A549 (cell line): ENCODE measurements at regions not wholly inside any gene's neighbourhood (a gene's known extent, or its start where the extent isn't known, plus 50 kb on each side); places are given as distances from the start of the nearest gene placed in this dataset.

Experiments
- ATAC-seq, 2 experiments: fragments of 200-7000 bp in 1 of 2; fragments of >200 bp in 1 of 2; cut with Nextera tagmentation in 1 of 2; cut with Tn5 transposase in 1 of 2; 3 replicates each; pipeline versions ENCODE4 v1.8.0 to v1.9.1; 2018 to 2020; ENCODE audit warnings: mild to moderate bottlenecking in 1 of 2, moderate library complexity in 1 of 2
- CTCF ChIA-PET: fragments of 300-600 bp; sonication (Branson Sonifier 250); formaldehyde crosslinking; extraction: SDS; loops from one replicate; lab custom pipeline; 2021; ENCODE audit warnings: antibody characterized with exemption, inconsistent platforms; lab: Yijun Ruan, JAX
- POLR2A ChIA-PET: fragments of 350-600 bp; formaldehyde crosslinking; extraction: SDS; loops from one replicate; lab custom pipeline; 2021; ENCODE audit warnings: antibody characterized with exemption, inconsistent platforms; lab: Yijun Ruan, JAX
- DNase-seq, 2 experiments: peaks; one replicate each; pipeline versions ENCODE4 v3.0.0 to v3.0.0-alpha.2; 2011 to 2016; ENCODE audit warnings: low read depth in 1 of 2, low spot score in 1 of 2
- FAIRE-seq: peaks from 2 replicates; lab custom pipeline; 2011; peaks lifted over from hg19 to GRCh38; lab: Jason Lieb, UNC
- H3K27ac ChIP-seq, 2 experiments: fragments of >200 bp; sonication (Bioruptor Twin); formaldehyde crosslinking; 3 replicates each; pipeline ENCODE4 v1.5.1; 2016 to 2017
- H3K4me1 ChIP-seq: fragments of >200 bp; sonication (Bioruptor Twin); formaldehyde crosslinking; 3 replicates; pipeline ENCODE4 v1.6.1; 2016
- H3K4me2 ChIP-seq: fragments of >200 bp; sonication (Bioruptor Twin); formaldehyde crosslinking; 3 replicates; pipeline ENCODE4 v1.6.1; 2016
- H3K4me3 ChIP-seq: fragments of >200 bp; sonication (Bioruptor Twin); formaldehyde crosslinking; 3 replicates; pipeline ENCODE4 v1.5.1; 2016
- H3K9me3 ChIP-seq: fragments of >200 bp; sonication (Bioruptor Twin); formaldehyde crosslinking; 3 replicates; pipeline ENCODE4 v1.6.1; 2016
- CBX2 ChIP-seq: fragments of 200-600 bp; sonication (generic); IDR thresholded peaks from 2 replicates; pipeline ENCODE4 v1.6.1; 2016; ENCODE audit warnings: low read depth, mild to moderate bottlenecking, borderline replicate concordance
- CEBPB ChIP-seq, 2 experiments: fragments of >200 bp in 1 of 2; sonication (Bioruptor Twin) in 1 of 2; formaldehyde crosslinking in 1 of 2; IDR thresholded peaks; 2 replicates each; pipeline ENCODE4 v1.6.1; 2012 to 2016
- JUN ChIP-seq, 2 experiments: fragments of >200 bp; sonication (Bioruptor Twin); formaldehyde crosslinking; IDR thresholded peaks; 2 replicates in 1 of 2; 3 replicates in 1 of 2; pipeline ENCODE4 v1.6.1; 2016 to 2017
- KDM5A ChIP-seq: fragments of 200-600 bp; sonication (generic); IDR thresholded peaks from 2 replicates; pipeline ENCODE4 v1.6.1; 2016; ENCODE audit warnings: antibody characterized with exemption, mild to moderate bottlenecking
- MAFK ChIP-seq: fragments of 450-650 bp; IDR thresholded peaks from 2 replicates; pipeline ENCODE4 v1.6.1; 2014; ENCODE audit not compliant: partially characterized antibody
- PHF8 ChIP-seq: fragments of 200-600 bp; sonication (generic); IDR thresholded peaks from 2 replicates; pipeline ENCODE4 v1.6.1; 2016; ENCODE audit warnings: low read depth, mild to moderate bottlenecking, antibody characterized with exemption, moderate library complexity, borderline replicate concordance
- POLR2A ChIP-seq: IDR thresholded peaks from 2 replicates; pipeline ENCODE4 v1.6.1; 2012; ENCODE audit warnings: mild to moderate bottlenecking, low read length
- RFX5 ChIP-seq: fragments of 450-650 bp; IDR thresholded peaks from 2 replicates; pipeline ENCODE4 v1.7.1; 2014; ENCODE audit warnings: antibody characterized with exemption, mild to moderate bottlenecking, moderate library complexity
- ZC3H11A ChIP-seq: fragments of 450-650 bp; IDR thresholded peaks from 2 replicates; pipeline ENCODE4 v1.6.1; 2014; ENCODE audit warnings: antibody characterized with exemption, mild to moderate bottlenecking
- ZFP36 ChIP-seq: fragments of 450-650 bp; IDR thresholded peaks from 2 replicates; pipeline ENCODE4 v1.6.1; 2014; ENCODE audit warnings: borderline replicate concordance; ENCODE audit not compliant: partially characterized antibody
- ZNF302 ChIP-seq: fragments of 250-450 bp; sonication (Bioruptor Pico); IDR thresholded peaks from 2 replicates; pipeline ENCODE4 v1.9.0; 2021; ENCODE audit warnings: inconsistent platforms, mild to moderate bottlenecking, moderate library complexity
- ZSCAN20 ChIP-seq: fragments of 250-450 bp; sonication (Bioruptor Pico); IDR thresholded peaks from 2 replicates; pipeline ENCODE4 v1.8.0; 2022; ENCODE audit warnings: mild to moderate bottlenecking, moderate library complexity
- WGBS: methylation state at CpG from one replicate; pipeline ENCODE4 v1.1.6; 2017; ENCODE audit errors: missing lambda C conversion rate; 5-methylcytosine and 5-hydroxymethylcytosine counted together
- TF ChIP-seq, protein P1 (sequence below): fragments of 200-600 bp; sonication (generic); IDR thresholded peaks from 2 replicates; pipeline ENCODE4 v1.6.1; 2016; ENCODE audit warnings: antibody characterized with exemption, mild to moderate bottlenecking, moderate library complexity
- TF ChIP-seq, protein P2 (sequence below): IDR thresholded peaks from 2 replicates; pipeline ENCODE4 v1.6.1; 2012
- TF ChIP-seq, protein P3 (sequence below): fragments of 250-450 bp; sonication (Bioruptor Pico); IDR thresholded peaks from 2 replicates; pipeline ENCODE4 v1.5.0; 2021; ENCODE audit warnings: mild to moderate bottlenecking, moderate library complexity, borderline replicate concordance

DNA sequence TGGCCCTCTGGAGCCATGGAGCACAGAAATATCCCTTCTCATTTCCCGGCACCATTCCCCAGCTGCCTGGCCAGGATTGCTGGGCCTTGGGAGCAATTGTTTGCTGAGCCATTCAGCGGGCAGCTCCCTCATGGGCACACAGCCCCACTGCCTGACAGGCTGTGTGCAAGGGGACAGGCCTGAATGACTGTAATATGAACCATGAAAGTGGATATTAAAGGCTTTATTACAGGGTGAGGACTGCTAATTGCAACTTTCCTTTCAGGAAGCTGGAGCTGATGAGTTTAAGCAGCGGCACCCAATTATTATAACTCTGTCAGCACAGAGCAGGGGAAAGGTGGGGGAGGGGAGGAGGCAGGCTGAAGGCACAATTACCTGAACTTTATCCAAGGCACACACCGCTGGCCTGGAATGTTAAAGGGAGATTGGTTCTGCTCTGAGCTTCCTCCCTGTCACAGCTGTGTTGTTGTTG is 159.8 kb upstream of the SDK2 start:
- peaks cover 23% of the 10 kb centered on the region for H3K9me3 ChIP-seq
- WGBS, result 83% methylated on average over 4 of the region's 4 CpGs
- H3K4me3 ChIP-seq, result no peak overlapping the region
- no peak for TF ChIP-seq ZNF302
- DNase-seq (no peak), FAIRE-seq (no peak), ATAC-seq (no peak)
- POLR2A ChIA-PET, result no interaction called here
- no peak overlapping the region for H3K4me2 ChIP-seq
- H3K4me1 ChIP-seq, result peaks cover 37% of the 10 kb centered on the region
- CTCF ChIA-PET, result interaction anchor here (1.0 kb wide), 1 partner anchor 50 kb away, joined by 3 read pairs; no protein-coding TSS in a partner anchor
- H3K27ac ChIP-seq, result peak overlapping the region; percentile 12 to 90; a peak in 4 of 6 replicates

DNA sequence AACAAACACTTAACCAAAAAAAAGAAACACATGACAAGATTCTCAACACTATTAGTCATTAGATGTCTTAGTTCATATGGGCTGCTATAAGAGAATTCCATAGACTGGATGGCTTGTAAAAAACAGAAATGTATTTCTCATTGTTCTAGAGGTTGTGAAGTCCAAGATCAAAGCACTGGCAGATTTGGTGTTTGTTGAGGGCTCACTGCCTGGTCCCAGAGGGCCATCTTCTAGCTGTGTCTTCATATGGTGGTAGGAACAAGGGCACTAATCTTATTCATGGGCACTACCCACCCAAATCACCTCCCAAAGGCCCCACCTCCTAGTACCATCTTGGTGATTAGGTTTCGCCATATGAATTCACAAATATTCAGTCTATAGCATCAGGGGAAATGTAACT is 162.5 kb upstream of the SDK2 start:
- peaks cover 23% of the 10 kb centered on the region for H3K9me3 ChIP-seq
- peaks cover 9% of the 10 kb centered on the region for H3K4me1 ChIP-seq
- H3K4me2 ChIP-seq, result no peak overlapping the region
- no peak overlapping the region for H3K4me3 ChIP-seq
- WGBS, result 91% methylated on average over 1 of the region's 1 CpG
- ATAC-seq, result no peak
- TF ChIP-seq ZC3H11A, result no peak
- TF ChIP-seq RFX5, result no peak
- no peak for TF ChIP-seq ZNF302
- TF ChIP-seq POLR2A, result no peak
- no peak for TF ChIP-seq CBX2
- TF ChIP-seq CEBPB (IDR thresholded peaks at IDR 0.05), result no peak
- TF ChIP-seq, protein P1, sequence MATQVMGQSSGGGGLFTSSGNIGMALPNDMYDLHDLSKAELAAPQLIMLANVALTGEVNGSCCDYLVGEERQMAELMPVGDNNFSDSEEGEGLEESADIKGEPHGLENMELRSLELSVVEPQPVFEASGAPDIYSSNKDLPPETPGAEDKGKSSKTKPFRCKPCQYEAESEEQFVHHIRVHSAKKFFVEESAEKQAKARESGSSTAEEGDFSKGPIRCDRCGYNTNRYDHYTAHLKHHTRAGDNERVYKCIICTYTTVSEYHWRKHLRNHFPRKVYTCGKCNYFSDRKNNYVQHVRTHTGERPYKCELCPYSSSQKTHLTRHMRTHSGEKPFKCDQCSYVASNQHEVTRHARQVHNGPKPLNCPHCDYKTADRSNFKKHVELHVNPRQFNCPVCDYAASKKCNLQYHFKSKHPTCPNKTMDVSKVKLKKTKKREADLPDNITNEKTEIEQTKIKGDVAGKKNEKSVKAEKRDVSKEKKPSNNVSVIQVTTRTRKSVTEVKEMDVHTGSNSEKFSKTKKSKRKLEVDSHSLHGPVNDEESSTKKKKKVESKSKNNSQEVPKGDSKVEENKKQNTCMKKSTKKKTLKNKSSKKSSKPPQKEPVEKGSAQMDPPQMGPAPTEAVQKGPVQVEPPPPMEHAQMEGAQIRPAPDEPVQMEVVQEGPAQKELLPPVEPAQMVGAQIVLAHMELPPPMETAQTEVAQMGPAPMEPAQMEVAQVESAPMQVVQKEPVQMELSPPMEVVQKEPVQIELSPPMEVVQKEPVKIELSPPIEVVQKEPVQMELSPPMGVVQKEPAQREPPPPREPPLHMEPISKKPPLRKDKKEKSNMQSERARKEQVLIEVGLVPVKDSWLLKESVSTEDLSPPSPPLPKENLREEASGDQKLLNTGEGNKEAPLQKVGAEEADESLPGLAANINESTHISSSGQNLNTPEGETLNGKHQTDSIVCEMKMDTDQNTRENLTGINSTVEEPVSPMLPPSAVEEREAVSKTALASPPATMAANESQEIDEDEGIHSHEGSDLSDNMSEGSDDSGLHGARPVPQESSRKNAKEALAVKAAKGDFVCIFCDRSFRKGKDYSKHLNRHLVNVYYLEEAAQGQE, result no peak
- TF ChIP-seq, protein P2, sequence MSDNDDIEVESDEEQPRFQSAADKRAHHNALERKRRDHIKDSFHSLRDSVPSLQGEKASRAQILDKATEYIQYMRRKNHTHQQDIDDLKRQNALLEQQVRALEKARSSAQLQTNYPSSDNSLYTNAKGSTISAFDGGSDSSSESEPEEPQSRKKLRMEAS, result no peak
- TF ChIP-seq, protein P3, sequence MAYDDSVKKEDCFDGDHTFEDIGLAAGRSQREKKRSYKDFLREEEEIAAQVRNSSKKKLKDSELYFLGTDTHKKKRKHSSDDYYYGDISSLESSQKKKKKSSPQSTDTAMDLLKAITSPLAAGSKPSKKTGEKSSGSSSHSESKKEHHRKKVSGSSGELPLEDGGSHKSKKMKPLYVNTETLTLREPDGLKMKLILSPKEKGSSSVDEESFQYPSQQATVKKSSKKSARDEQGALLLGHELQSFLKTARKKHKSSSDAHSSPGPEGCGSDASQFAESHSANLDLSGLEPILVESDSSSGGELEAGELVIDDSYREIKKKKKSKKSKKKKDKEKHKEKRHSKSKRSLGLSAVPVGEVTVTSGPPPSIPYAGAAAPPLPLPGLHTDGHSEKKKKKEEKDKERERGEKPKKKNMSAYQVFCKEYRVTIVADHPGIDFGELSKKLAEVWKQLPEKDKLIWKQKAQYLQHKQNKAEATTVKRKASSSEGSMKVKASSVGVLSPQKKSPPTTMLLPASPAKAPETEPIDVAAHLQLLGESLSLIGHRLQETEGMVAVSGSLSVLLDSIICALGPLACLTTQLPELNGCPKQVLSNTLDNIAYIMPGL (CRISPR knock-in tag), result no peak
- TF ChIP-seq ZSCAN20 (CRISPR knock-in tag), result no peak
- no peak for TF ChIP-seq MAFK
- no peak for TF ChIP-seq PHF8
- TF ChIP-seq KDM5A, result no peak
- TF ChIP-seq JUN (IDR thresholded peaks at IDR 0.05), result no peak
- TF ChIP-seq, all 56 proteins: peak for 0
- no peak overlapping the region for H3K27ac ChIP-seq
- no peak for FAIRE-seq
- ChIA-PET POLR2A (no interaction called here), CTCF (interaction anchor here (1.0 to 1.3 kb wide), 2 partner anchors 8 to 12 kb away, joined by 3 to 4 read pairs; no protein-coding TSS in a partner anchor)
- DNase-seq, result no peak

DNA sequence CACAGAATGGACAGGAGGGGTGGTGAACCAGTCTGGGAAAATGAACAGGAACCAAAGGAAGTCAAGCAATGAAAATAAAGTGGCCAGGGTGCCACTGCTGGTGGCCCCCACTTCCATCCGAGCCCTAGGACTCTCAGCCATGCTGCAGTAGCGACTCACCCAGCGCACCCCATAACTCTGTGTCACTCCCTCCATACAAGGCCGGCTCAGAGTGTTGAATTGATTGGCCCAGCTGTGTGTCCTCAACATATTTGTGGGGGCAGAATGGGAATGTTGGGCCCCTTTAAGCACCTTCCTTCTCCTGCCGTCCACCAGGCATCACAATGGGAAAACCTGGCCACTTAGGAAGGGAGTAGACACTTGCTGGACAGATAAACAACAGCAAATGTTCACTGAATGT is 169.0 kb upstream of the SDK2 start:
- no peak for FAIRE-seq
- 78% methylated on average over 5 of the region's 5 CpGs for WGBS
- CTCF ChIA-PET, result interaction anchor here (1.7 kb wide), 1 partner anchor 103 kb away, joined by 3 read pairs; no protein-coding TSS in a partner anchor

More for the DNA sequence above, 169.0 kb upstream of the SDK2 start:
- H3K4me2 ChIP-seq, result no peak overlapping the region
- TF ChIP-seq CBX2 (no peak), ZFP36 (no peak)
- H3K9me3 ChIP-seq, result no peaks in the 10 kb centered on the region
- POLR2A ChIA-PET, result no interaction called here
- ATAC-seq, result no peak; a peak in 1 of 6 replicates
- H3K27ac ChIP-seq, result no peak overlapping the region
- DNase-seq, result no peak
- H3K4me1 ChIP-seq, result no peaks in the 10 kb centered on the region
- no peak overlapping the region for H3K4me3 ChIP-seq
